ENCODE measurements at regions not wholly inside any gene's neighbourhood (a gene's known extent, or its start where the extent isn't known, plus 50 kb on each side); places are given as distances from the start of the nearest gene placed in this dataset.

DNA sequence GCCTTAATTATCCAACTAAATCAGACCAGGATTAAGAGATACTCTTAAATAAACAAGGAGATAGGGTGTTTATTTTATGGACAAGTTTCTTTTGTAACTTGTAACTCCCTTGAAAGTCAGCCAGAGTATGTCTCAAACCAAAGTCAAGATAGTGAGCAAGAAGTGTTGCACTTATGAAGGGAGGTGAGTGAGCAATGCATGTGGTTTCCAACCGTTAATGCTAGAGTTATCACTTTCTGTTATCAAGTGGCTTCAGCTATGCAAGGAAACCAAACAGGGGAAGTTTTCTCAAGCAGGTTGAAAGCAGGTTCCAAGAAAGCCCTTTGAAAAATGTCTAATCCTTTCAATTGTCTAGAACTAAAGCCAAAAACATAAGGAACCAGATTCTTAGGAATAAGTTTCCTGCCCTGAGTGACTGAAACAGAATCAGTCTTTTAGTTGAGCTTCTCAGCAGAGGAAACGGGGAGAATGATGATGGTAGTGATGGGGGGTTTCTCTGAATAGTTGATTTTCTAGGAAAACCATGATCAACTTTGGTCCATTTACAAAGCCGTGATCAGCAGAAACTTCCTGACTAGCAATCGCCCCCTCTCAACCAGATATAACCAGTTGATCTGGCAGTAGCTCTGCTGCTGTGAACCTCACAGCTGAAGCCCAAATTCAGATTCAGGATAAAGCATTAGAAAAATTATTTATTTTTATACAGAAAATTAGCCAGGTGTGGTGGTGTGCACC lies 128.4 kb downstream of the DAD1 start:
- TF ChIP-seq FOXP2 (optimal IDR thresholded peaks at IDR 0.05; ENCODE audit: borderline replicate concordance, extremely low read depth, extremely low read length, insufficient read depth) (no peak), TAF1 (IDR thresholded peaks at IDR 0.05; ENCODE audit: borderline replicate concordance, insufficient read depth, low read length) (no peak), SIN3A (IDR thresholded peaks at IDR 0.05; ENCODE audit: borderline replicate concordance, insufficient read depth, low read length) (no peak), POLR2AphosphoS5 (IDR thresholded peaks at IDR 0.05; ENCODE audit: low read depth, low read length) (no peak)
- TF ChIP-seq, protein P1, sequence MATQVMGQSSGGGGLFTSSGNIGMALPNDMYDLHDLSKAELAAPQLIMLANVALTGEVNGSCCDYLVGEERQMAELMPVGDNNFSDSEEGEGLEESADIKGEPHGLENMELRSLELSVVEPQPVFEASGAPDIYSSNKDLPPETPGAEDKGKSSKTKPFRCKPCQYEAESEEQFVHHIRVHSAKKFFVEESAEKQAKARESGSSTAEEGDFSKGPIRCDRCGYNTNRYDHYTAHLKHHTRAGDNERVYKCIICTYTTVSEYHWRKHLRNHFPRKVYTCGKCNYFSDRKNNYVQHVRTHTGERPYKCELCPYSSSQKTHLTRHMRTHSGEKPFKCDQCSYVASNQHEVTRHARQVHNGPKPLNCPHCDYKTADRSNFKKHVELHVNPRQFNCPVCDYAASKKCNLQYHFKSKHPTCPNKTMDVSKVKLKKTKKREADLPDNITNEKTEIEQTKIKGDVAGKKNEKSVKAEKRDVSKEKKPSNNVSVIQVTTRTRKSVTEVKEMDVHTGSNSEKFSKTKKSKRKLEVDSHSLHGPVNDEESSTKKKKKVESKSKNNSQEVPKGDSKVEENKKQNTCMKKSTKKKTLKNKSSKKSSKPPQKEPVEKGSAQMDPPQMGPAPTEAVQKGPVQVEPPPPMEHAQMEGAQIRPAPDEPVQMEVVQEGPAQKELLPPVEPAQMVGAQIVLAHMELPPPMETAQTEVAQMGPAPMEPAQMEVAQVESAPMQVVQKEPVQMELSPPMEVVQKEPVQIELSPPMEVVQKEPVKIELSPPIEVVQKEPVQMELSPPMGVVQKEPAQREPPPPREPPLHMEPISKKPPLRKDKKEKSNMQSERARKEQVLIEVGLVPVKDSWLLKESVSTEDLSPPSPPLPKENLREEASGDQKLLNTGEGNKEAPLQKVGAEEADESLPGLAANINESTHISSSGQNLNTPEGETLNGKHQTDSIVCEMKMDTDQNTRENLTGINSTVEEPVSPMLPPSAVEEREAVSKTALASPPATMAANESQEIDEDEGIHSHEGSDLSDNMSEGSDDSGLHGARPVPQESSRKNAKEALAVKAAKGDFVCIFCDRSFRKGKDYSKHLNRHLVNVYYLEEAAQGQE (IDR thresholded peaks at IDR 0.05; ENCODE audit: insufficient read depth in 1 of 2, low read depth in 2 of 2, low read length in 2 of 2), result no peak

- TF ChIP-seq, protein P1 (IDR thresholded peaks at IDR 0.05; ENCODE audit: insufficient read depth in 1 of 2, low read depth in 2 of 2, low read length in 2 of 2), result no peak
- no peak for TF ChIP-seq POLR2AphosphoS5 (IDR thresholded peaks at IDR 0.05; ENCODE audit: low read depth, low read length)
- TF ChIP-seq FOXP2 (optimal IDR thresholded peaks at IDR 0.05; ENCODE audit: borderline replicate concordance, extremely low read depth, extremely low read length, insufficient read depth), result no peak
- TF ChIP-seq SIN3A (IDR thresholded peaks at IDR 0.05; ENCODE audit: borderline replicate concordance, insufficient read depth, low read length), result no peak
- TF ChIP-seq TAF1 (IDR thresholded peaks at IDR 0.05; ENCODE audit: borderline replicate concordance, insufficient read depth, low read length), result no peak
Measured at GRCh38 chr14:22458737-22459136, 130.3 kb downstream of the DAD1 start.

DNA sequence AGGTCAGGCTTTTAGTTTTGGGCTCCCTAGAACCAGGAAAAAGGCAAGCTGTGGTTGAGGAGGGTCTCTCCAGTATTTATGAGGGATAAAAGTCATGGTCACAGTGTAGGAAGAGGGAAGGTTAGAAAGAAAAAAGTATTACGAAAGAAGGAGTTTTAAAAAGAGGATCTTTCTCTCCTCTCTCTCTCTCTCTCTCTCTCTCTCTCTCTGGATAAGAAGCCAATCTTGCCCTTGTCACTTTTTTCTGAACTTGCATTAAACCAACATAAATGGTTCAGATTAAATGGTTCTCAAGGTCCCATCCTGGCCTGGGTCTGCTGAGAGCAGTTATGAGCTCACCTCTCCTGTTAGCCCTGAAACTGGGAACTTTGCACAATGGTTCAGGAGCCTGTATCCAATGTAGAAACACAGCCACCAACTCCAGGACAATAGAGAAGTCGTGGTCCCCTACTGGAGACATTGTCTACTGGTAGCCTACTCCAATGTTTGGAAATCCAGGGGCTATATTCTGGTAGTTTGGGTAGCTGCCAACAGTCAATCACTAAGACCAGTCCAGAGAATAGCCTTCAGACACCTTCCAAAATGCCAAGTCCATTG lies 131.9 kb downstream of the DAD1 start:
- TF ChIP-seq FOXP2 (optimal IDR thresholded peaks at IDR 0.05; ENCODE audit: borderline replicate concordance, extremely low read depth, extremely low read length, insufficient read depth), result no peak
- TF ChIP-seq TAF1 (IDR thresholded peaks at IDR 0.05; ENCODE audit: borderline replicate concordance, insufficient read depth, low read length), result no peak
- TF ChIP-seq, protein P1 (IDR thresholded peaks at IDR 0.05; ENCODE audit: insufficient read depth in 1 of 2, low read depth in 2 of 2, low read length in 2 of 2), result no peak
- TF ChIP-seq POLR2AphosphoS5 (IDR thresholded peaks at IDR 0.05; ENCODE audit: low read depth, low read length), result no peak

- TF ChIP-seq SIN3A (IDR thresholded peaks at IDR 0.05; ENCODE audit: borderline replicate concordance, insufficient read depth, low read length), result no peak
- TF ChIP-seq, protein P1 (IDR thresholded peaks at IDR 0.05; ENCODE audit: insufficient read depth in 1 of 2, low read depth in 2 of 2, low read length in 2 of 2), result no peak
- no peak for TF ChIP-seq FOXP2 (optimal IDR thresholded peaks at IDR 0.05; ENCODE audit: borderline replicate concordance, extremely low read depth, extremely low read length, insufficient read depth)
- no peak for TF ChIP-seq TAF1 (IDR thresholded peaks at IDR 0.05; ENCODE audit: borderline replicate concordance, insufficient read depth, low read length)
- no peak for TF ChIP-seq POLR2AphosphoS5 (IDR thresholded peaks at IDR 0.05; ENCODE audit: low read depth, low read length)
Measured at GRCh38 chr14:22456421-22456820, 132.6 kb downstream of the DAD1 start.

All from PFSK-1 (cell line).